ENCODE measurements at regions not wholly inside any gene's neighbourhood (a gene's known extent, or its start where the extent isn't known, plus 50 kb on each side); places are given as distances from the start of the nearest gene placed in this dataset.

GRCh38 chr18:67717800-67718199 lies 201.3 kb upstream of the DSEL start:
- no peak for TF ChIP-seq CTCF (conservative IDR thresholded peaks at IDR 0.05 in 1 of 2, IDR thresholded peaks at IDR 0.05 in 1 of 2; ENCODE audit: low read depth in 1 of 2, low read length in 2 of 2)
- TF ChIP-seq EZH2 (IDR thresholded peaks at IDR 0.05; ENCODE audit: low read length, missing control alignments), result no peak
